ENCODE measurements at regions not wholly inside any gene's neighbourhood (a gene's known extent, or its start where the extent isn't known, plus 50 kb on each side); places are given as distances from the start of the nearest gene placed in this dataset.

DNA sequence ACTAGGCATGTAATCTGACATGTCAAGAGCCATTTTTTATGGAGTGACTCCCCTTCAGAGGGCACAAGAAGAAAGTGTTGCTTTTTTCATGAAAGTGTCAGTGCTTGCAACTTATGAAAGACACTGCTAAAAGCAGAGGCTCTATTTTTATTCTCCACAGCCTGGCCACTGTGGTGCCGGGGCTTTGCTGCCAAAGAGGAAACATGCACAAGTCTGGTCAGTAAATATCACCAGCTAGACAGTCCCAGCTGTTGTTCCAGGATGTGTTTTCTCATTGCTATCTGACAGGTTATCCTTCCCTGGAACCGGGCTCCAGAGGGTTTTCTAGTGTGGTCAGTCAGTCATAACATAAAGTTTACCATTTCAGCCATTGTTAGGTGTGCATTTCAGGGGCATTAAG is 180.7 kb upstream of the PITRM1 start:
- TF ChIP-seq, protein P1, sequence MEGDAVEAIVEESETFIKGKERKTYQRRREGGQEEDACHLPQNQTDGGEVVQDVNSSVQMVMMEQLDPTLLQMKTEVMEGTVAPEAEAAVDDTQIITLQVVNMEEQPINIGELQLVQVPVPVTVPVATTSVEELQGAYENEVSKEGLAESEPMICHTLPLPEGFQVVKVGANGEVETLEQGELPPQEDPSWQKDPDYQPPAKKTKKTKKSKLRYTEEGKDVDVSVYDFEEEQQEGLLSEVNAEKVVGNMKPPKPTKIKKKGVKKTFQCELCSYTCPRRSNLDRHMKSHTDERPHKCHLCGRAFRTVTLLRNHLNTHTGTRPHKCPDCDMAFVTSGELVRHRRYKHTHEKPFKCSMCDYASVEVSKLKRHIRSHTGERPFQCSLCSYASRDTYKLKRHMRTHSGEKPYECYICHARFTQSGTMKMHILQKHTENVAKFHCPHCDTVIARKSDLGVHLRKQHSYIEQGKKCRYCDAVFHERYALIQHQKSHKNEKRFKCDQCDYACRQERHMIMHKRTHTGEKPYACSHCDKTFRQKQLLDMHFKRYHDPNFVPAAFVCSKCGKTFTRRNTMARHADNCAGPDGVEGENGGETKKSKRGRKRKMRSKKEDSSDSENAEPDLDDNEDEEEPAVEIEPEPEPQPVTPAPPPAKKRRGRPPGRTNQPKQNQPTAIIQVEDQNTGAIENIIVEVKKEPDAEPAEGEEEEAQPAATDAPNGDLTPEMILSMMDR (conservative IDR thresholded peaks at IDR 0.05; ENCODE audit: low read depth, low read length) = no peak
- TF ChIP-seq EZH2phosphoT487 (IDR thresholded peaks at IDR 0.05; ENCODE audit: borderline replicate concordance, low read length) = no peak

Data from PC-3 (cell line).